NCI-H69 (cell line): ENCODE measurements at regions not wholly inside any gene's neighbourhood (a gene's known extent, or its start where the extent isn't known, plus 50 kb on each side); places are given as distances from the start of the nearest gene placed in this dataset.
"Not testable (repeated sequence)": the region's sequence is repeated elsewhere in the genome, so short reads cannot be mapped to it uniquely, and the experiment has no call there.

ENCODE experiments used
- DNase-seq: peaks from one replicate; lab custom pipeline; 2025; lab: John Stamatoyannopoulos, UW

DNA sequence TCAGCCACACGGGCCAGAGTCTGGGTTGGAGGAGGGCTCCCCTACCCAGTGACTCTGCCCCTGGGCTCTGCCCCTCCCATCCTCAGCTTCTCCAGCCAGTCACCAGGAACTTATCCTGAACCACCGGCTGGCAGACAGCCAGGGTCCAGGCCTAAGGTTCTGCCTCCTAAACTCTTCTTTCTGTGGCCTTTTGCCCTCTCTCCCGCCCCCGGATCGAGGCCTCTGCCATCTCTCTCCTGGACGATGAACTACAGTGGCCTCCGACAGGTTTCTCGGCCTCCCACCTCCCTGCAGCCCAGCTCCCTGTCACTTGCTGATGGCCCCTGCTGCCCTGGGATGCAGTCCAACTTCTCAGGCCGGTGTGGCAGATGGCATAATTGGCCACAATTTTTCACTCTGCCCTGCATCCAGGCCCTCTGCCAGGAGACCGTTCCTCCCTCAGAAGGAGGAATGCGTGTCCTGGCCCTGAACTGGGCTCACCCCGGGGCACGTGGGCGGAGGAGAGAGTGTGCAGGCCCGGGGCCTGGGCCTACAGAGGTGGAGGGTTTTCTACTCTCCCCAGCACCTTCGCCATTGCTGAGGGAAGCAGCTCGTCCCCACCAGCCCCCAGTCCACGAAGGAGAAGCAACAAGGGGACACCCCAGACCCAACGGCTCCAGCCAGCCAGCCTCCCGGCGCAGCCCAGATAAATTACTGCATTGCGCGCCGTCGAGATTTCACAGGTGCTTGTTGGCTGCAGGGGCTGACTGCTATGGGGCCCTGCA, 81.9 kb upstream of the LRPAP1 start:
- peak; percentile 80 for DNase-seq

DNA sequence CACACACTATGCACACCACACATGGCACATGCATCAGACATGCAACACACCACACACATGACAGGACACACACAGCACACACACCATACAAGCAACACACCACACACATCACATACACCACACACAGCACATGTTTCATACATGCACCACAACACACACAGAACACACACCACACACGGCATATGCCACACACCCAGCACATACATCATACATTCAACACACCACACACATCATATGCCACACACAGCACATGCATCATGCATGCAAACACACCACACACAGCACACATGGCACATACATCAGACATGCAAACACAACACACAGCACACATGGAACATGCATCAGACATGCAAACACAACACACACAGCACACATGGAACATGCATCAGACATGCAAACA, 80.7 kb upstream of the LRPAP1 start:
- no peak for DNase-seq

DNA sequence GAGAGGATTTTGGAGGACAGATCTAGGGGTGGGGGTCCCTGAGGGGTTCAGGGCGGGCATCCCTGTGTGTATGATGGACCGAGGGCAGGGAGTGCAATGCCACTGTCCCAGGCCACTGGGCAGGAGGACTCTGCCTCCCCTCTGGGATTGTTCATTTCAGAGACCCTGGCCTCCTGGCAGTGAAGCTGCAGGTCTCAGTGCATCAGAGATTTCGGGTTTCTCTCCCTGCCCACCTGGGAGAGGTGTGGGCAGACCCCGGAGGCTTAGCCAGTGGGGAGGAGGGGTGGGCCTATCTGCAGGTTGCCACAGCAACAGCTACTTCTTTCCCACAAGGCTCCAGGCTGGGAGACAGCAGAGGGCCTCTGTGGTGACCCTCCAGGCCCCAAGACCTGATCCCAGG, 80.1 kb upstream of the LRPAP1 start:
- DNase-seq, result no peak

DNA sequence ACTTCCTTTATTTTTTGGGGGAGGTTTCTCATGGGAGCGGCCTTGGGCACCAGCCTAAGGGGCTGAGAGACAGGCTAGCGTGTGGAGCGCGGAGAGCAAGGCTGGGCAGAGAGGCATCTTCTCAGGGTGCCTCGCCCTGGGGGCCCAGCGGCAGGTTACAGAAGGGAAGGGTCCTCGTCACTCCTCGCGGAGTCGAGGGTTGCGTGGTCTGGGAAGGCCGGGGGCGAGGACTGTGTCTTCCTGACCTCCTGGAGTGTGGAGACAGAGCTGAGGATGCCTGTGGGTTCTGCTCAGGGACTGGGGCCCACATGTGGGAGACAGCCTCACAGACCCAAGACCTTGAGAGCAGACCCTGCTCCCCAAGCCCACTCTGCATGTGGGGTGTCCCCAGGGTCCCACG, 79.6 kb upstream of the LRPAP1 start:
- no peak for DNase-seq

DNA sequence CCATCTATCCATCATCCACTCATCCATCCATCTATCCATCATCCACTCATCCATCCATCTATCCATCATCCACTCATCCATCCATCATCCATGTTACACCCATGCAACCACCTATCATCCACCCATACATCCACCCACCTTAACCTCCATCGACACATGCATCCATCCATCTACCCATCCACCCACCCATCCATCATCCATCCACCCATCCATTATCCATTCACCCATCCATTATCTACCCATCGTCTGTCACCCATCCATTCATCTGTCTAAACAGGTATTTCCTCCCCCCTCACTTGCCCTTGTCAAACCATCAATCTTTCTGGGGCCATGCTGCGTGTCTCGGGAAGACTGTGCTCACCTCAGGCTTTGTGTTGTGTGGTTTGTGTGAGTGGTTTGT, 78.6 kb upstream of the LRPAP1 start:
- not testable (repeated sequence) for DNase-seq

DNA sequence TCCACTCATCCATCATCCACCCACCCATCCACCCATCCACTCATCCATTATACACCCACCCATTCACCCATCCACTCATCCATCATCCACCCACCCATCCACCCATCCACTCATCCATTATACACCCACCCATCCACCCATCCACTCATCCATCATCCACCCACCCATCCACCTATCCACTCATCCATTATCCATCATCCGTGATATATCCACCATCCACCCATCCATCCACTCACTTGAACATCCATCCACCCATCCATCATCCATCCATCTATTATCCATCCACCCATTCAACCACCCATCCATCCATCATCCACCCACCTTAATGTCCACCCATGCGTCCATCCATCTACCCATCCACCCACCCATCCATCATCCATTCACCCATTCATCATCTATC, 77.7 kb upstream of the LRPAP1 start:
- DNase-seq, result not testable (repeated sequence)

DNA sequence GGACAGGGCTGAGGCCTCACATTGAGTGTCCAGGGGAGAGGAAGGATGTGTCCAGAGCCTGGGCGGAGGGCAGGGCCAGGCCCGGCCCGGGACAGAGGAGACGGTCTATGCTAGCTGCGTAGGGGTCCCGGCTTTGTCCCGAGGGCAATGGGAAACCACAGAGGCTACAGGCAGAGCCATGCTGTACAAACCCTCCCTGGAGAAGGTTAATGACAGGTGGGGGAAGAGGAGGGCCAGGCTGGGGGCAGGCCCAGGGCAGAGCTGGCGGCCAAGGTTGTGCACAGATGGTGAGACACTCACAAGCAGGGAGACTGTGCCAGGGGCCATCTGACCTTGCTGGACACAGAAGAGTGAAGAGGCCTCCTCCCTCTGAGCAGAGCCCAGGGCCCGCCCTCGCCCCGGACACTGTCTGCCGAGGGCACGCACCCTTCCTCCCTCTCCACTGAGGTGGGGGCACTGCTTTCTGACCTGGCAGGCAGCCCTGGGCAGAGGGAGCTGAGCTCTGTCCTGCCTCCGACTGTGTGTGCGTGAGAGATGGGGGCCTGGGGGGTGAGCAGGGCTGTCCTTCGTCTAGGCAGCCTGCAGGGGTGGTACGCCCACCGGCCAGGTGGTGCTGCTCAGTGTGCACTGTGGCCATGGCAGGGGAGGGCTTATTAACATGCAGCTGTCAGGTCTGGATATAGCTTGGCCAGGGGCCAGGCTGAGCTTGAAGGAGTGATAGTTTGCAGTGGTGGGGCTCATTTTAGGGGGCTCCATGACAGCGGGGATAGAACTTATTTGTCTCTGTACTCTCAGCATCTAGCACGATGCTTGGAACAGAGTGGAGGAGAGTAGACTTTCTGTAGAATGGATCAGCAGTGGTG, 75.7 kb upstream of the LRPAP1 start:
- peak; percentile 68 for DNase-seq

DNA sequence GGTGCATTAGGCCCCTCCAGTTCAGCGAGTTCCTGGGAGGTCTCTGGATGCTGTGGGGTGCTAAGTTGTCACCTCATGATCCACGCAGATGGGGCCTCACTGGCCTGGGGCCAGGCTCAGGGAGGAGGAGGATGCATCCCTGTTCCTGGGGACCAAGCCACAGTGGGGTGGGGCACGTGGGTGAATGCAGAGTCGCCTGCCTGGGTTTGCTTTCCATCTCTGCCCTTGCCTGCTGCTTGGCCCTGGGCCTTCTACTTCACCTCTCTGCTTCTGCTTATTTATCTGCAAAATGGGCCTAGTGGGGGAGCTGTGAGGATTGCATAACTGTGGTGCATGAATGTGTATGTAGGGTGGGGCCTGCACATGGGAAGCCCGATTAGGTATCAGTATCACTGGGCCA, 74.6 kb upstream of the LRPAP1 start:
- DNase-seq, result not testable (repeated sequence)

DNA sequence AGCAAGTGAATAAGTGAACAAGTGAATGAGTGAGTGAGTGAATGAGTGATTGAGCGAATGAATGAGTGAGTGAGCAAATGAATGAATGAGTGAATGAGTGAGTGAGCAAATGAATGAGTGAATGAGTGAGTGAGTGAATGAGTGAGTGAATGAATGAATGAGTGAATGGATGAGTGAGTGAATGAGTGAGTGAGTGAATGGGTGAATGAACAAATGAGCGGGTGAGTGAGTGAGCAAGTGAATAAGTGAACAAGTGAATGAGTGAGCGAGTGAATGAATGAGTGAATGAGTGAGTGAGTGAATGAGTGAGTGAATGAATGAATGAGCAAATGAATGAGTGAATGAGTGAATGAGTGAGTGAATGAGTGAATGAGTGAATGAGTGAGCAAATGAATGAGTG, 74.0 kb upstream of the LRPAP1 start:
- DNase-seq, result not testable (repeated sequence)

DNA sequence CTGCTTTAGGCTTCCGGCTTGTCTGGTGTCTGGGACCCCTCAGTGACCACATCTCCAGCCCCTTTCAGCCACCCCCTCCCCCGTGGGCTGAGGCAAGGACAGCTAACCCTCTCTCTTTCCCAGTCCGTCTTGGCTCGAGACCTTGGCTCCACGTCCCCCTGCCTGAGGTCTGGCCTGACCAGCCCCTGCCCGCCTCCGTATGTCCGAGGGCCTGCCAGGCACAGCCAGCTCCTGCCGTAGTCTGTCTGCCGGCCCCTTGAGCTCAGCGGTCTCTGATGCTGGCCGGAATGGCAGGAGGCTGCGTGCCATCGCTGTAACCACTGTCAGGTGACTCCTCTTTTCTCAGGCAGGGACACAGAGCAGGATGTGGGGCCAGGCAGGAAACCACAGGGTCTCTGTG, 73.3 kb upstream of the LRPAP1 start:
- DNase-seq, result no peak

DNA sequence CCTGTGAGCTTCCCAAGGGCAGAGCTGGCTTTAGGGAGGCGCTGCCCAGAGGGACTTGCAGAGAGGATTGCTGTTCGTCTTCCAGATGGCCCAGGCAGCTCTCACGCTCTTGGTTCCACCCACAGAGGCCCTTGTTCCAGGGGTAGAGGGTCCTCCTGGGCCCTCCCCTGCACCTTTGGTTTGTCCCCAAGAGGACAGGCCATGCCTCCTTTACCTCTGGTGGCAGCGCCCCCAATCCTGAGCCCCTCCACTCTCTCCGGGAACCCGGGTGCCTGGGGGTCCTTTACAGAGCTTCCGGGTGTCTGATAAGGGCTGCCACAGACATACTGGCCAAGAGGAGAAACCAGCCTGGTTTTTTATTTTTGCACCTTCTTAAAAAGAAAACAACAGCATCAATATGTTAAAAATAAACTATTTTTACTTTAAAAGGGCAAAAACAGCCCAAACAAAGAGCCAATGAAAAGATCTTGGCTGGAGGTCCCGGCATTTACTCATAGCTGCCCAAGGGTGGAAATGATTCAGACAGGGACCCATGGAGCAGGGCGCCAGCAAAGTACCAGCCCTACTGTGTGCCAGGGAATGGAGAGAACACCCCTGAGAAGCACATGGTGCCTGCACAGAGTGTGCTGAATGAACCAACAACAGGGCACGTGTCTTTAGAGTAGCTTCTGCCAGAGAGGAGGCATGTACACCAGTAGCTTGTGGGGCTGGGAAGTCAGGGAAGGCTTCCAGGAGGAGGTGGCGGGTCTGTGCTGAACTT, 70.8 kb upstream of the LRPAP1 start:
- DNase-seq, result not testable (repeated sequence)

DNA sequence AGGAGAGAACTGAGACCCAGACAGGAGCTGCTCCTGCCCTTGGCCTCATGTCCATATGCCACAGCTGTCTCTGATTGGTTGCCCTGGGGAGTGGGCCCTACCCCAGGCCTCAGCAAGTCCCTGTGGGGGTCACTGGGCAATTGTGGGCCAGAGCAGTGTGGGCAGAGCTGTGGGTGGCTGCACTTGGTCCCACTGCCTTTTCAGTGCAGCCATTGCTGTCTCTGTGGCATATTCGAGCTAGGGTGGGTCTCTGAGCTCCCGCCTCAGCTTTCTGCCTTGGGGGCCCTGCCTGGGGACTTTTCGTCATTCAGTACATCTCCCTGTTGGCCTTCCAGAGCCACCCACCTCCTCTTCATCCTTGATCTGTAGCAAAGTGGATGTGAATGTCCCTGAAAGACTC, 69.8 kb upstream of the LRPAP1 start:
- DNase-seq, result no peak

DNA sequence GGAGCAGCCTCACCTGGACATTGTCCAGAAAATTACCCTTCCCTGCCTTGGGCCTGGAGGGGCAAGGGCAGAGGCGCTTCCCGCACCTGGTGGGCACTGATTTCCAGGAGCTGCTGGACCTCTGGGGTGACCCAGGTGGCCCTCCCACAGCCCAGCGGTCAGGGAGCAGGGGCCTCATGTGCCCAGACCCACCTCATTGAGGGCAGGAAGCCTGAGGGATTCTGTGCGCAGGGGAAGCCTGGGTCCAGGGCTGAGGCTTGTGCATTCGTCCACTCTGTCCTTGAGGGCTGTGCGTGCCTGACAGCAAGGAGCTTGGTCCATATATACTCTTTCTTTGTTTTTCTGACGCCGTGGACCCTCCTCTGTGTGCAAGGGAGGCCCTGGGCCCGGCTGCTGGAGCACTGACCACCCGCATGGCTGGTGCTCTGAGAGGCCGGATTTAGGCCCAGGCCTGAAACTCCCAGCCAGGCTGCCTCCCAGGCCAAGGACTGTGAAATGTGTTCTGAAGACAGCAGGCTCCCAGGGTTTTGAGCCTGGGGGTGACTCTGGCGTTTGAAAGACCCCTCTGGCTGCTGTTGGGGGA, 69.0 kb upstream of the LRPAP1 start:
- DNase-seq, result not testable (repeated sequence)

DNA sequence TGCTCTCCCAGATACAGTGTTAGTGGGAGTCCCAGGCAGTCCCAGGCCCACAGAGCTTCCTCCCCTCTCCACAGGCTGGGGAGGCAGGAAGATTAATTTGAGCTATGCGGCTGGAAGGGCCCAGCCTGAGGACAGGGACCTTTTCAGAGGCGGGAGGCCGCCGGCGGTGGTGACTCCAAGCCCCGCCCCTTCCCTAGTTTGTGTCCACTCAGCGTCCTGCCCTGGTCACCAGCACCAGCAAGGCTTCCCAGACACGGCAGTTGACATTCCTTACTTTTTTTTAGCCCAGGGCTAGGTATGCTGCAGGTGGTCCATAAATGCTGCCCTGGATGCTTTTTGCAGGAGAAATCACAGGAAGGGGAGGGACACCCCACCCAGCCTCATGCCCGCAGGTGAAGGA, 67.7 kb upstream of the LRPAP1 start:
- DNase-seq, result no peak

DNA sequence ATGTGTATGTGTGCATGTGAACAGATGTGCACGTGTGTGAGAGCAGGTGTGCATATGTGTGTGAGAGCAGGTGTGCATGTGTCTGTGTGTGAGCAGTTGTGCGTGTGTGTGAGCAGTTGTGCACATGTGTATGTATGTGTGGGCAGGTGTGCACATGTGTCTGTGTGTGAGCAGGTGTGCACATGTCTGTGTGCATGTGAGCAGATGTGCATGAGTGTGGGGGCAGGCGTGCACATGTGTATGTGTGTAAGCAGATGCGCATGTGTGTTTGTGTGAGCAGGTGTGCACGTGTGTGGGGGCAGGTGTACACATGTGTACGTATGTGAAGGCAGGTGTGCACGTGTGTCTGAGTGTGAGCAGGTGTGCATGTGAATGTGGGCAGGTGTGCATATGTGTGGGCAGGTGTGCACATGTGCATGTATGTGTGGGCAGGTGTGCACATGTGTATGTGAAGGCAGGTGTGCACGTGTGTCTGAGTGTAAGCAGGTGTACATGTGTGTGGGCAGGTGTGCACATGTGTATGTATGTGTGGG, 66.5 kb upstream of the LRPAP1 start:
- no peak for DNase-seq

DNA sequence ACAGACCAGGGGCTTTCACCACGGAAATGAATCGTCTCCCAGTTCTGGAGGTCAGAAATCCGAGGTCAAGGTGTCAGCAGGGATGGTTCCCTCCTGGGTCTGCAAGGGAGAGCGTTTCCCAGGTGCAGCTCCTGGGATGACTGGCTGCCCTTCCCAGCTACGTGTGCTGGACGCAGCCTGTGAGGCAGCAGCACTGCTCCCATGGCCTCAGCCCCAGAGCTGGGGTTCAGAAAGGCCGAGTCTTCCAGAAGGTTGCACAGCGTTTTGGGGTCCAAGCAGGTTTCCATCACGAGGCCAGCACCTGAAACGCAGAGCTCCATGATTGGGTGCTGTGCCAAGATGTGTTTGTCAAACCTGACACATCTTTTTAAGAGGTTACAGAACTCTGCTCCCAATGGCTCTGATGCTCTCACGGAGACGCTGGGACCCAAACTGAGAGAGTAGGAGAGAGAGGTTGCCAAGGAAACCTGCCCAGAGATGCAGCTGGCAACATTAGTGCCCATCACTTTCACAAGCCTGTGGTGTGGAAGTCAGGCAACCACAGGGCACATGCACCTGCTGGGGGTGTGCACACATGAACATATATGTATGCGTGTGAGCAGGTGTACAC, 65.8 kb upstream of the LRPAP1 start:
- DNase-seq, result not testable (repeated sequence)

DNA sequence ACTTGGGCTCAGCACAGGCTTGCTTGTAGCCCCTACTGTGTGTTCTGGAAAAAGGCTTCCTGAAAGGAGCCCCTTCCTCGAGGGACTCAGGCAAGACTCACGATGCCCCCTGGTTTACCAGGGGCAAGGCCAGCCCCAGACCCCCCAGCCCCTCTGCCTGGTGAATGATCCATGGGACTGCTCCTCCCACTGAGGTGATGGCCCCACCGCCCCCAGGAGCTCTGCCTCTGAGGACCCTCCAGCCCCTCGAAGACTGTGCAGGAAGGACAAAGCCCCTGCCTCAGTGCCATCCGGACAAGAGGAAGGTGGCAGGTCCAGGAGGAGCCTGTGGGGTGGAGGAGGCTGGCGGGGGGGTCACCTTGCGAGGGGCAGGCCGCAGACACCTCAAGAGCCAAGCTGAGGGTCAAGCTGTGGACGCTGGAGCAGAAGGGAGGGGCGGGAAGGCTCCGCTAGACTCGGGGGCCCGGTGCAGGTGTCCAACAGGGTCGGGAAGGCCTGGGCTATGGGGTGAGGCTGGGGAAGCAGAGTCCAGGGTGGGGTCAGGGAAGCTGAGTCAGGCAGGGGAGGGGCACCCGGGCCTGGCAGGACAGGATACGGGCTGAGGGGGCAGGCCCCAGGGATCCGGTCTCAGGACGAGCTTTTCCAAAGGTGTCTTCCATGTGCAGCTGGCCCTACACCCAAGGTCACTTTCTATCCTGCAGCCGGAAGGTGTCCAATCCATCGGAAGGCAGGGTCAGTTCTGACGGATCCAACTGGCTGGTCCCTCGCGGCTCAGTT, 64.9 kb upstream of the LRPAP1 start:
- DNase-seq, result not testable (repeated sequence)

DNA sequence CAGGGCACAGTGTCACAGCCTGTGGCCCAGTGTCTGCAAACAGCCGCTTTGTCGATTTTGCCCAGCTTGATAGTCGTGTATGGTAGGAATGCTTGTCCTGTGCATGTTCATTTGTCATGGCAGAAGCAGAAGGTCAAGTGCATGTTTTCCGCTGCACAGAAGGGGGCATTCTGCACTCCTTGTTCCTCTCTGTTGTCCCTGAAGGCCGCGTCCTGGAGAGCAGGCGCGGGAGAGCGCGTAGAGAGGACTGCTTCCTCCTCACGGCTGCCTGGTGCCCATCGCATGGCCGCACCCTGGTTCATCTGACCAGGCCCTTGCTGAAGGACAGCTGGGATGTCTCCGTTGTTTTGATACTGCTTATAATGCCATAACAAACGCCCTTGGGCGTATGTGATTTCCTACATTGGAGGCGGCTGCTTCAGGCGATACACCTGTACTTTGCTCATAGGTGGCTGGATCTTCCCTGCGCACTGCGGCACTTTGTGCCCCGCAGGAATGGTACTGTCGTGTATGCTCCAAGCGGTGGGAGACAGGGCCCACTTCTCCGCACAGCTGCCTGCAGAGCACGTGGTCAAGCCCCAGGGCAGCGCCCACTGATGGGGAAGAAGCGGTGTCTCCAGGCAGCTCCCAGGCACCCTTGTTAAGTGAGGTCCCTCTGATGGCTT, 63.5 kb upstream of the LRPAP1 start:
- not testable (repeated sequence) for DNase-seq

DNA sequence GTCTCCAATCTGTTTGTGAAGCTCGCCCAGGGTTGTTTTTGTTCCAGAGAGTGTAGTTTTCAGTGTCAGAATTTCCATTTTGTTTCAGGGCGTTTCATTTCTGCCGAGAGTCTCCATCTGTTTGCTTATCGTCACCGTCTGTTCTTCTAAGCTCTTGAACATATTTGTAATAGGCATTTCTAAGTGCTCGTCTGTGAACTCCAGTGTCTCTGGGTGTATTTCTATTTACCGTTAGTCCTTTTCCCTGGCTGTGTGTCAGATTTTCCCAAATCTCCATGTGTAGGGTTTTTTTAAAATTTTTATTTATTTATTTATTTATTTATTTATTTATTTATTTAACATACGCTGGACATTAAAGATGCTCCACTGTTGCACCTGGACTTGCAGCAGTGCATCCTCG, 62.5 kb upstream of the LRPAP1 start:
- DNase-seq, result not testable (repeated sequence)
